Calu3 (cell line): ENCODE measurements at regions not wholly inside any gene's neighbourhood (a gene's known extent, or its start where the extent isn't known, plus 50 kb on each side); places are given as distances from the start of the nearest gene placed in this dataset.
"Not testable (repeated sequence)": the region's sequence is repeated elsewhere in the genome, so short reads cannot be mapped to it uniquely, and the experiment has no call there.

Experiments
- BruUV-seq: library from RNA; stranded (reverse); fragments of 400-500 nt; replicated peaks from 2 replicates; lab custom pipeline; 2021; lab: Mats Ljungman, UMichigan
- CTCF ChIA-PET: fragments of 300-600 bp; sonication (Branson Sonifier 250); formaldehyde crosslinking; loops from one replicate; lab custom pipeline; 2022; ENCODE audit warnings: antibody characterized with exemption; lab: Charles Lee
- DNase-seq: peaks from one replicate; pipeline ENCODE4 v3.0.0; 2022
- H3K27ac Mint-ChIP-seq: one replicate; pipeline ENCODE4 v1.8.0; 2022; ENCODE audit warnings: mixed read lengths; ENCODE audit not compliant: unreplicated experiment
- H3K27me3 Mint-ChIP-seq: one replicate; pipeline ENCODE4 v1.8.0; 2022; ENCODE audit warnings: mixed read lengths; ENCODE audit not compliant: unreplicated experiment
- H3K36me3 Mint-ChIP-seq: one replicate; pipeline ENCODE4 v1.8.0; 2022; ENCODE audit warnings: mild to moderate bottlenecking, moderate library complexity, mixed read lengths; ENCODE audit not compliant: insufficient read depth, unreplicated experiment
- H3K4me1 Mint-ChIP-seq: one replicate; pipeline ENCODE4 v1.8.0; 2022; ENCODE audit warnings: mild to moderate bottlenecking, low read depth, mixed read lengths; ENCODE audit not compliant: unreplicated experiment
- H3K4me3 Mint-ChIP-seq: one replicate; pipeline ENCODE4 v1.8.0; 2022; ENCODE audit warnings: mild to moderate bottlenecking, low read depth, moderate library complexity, mixed read lengths; ENCODE audit not compliant: unreplicated experiment
- H3K9me3 Mint-ChIP-seq: one replicate; pipeline ENCODE4 v1.8.0; 2022; ENCODE audit warnings: low read depth, mixed read lengths; ENCODE audit not compliant: unreplicated experiment
- CTCF ChIP-seq: fragments of 200-600 bp; IDR thresholded peaks from one replicate; pipeline ENCODE4 v1.8.0; 2022; ENCODE audit warnings: antibody characterized with exemption; ENCODE audit not compliant: unreplicated experiment
- intact Hi-C: fragments of 100-400 bp; cut with micrococcal nuclease; formaldehyde crosslinking; loops from one replicate; pipeline ENCODE4 v1.10.0; 2022; ENCODE audit not compliant: unreplicated experiment

DNA sequence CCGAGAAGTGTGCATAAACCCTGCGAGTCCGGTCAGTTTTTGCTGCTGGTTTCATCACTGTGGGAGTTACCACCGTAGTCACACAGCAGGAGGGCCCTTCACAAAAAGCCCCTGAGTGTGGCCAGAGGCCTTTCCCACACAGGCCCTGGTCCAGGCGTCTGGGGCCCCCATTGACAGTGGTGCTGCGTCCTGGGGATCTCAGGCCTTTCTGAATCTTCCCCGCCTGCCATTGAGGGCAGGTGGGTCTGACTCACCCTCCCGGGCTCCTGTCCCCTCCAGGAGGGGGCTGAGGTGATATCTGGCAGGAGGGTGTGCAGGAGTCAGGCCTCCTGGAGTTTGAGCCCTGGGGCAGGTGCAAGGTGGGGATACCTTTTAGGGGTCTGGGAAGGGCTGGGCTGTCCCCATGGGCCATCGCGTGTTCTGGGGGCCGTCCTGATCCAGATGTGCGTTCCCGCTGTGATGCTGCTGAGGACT is 358.5 kb downstream of the TMEM121 start:
- BruUV-seq = no TSS peak
- intact Hi-C loops = no loop called here
- H3K4me3 Mint-ChIP-seq = no peak overlapping the region
- no peaks in the 10 kb centered on the region for H3K9me3 Mint-ChIP-seq
- H3K36me3 Mint-ChIP-seq = no peaks in the 10 kb centered on the region
- no peaks in the 10 kb centered on the region for H3K4me1 Mint-ChIP-seq
- no peak for DNase-seq
- peaks cover 57% of the 10 kb centered on the region for H3K27me3 Mint-ChIP-seq
- CTCF ChIA-PET = no interaction called here
- H3K27ac Mint-ChIP-seq = no peak overlapping the region
- no peak for TF ChIP-seq CTCF

DNA sequence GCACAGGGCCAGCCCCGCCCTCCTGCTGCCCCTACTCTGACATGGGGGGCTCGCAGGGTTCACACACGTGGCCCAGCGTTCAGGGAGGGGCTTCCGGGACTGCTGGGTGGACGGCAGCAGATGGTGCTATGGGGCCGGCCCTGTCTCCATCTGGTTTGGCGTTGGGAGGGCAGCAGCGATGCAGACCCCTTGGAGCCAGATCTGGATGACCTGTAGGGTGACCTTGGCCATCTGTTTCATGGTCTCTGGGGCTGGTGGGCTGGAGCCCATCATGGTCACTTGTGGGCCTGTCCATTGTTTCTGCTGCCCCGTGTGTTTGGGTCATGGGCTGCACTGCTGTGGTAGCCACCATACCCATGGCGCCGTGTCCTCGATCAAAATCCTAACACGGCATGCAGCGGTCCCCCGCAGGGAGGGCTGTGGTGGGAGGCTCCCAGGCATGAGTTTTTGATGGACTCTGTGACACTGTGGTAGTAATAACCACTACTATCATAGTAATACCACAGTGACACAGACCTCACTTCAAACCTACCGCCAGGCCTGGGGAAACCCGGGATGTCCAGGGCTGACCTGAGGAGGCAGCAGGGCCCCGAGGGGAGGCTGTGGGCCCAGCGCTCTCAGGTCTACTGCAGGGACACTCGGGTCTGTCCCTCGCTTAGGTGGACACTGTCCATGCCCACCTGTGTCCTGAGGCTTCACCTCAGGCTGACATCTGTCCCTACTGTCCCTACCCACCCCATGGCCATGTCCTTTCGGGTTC is 359.4 kb downstream of the TMEM121 start:
- CTCF ChIA-PET = no interaction called here
- no peak overlapping the region for H3K27ac Mint-ChIP-seq
- BruUV-seq = no TSS peak
- no peaks in the 10 kb centered on the region for H3K36me3 Mint-ChIP-seq
- H3K9me3 Mint-ChIP-seq = no peaks in the 10 kb centered on the region
- no peaks in the 10 kb centered on the region for H3K4me1 Mint-ChIP-seq
- DNase-seq = no peak
- intact Hi-C loops = no loop called here
- H3K27me3 Mint-ChIP-seq = peaks cover 56% of the 10 kb centered on the region
- no peak overlapping the region for H3K4me3 Mint-ChIP-seq
- no peak for TF ChIP-seq CTCF

DNA sequence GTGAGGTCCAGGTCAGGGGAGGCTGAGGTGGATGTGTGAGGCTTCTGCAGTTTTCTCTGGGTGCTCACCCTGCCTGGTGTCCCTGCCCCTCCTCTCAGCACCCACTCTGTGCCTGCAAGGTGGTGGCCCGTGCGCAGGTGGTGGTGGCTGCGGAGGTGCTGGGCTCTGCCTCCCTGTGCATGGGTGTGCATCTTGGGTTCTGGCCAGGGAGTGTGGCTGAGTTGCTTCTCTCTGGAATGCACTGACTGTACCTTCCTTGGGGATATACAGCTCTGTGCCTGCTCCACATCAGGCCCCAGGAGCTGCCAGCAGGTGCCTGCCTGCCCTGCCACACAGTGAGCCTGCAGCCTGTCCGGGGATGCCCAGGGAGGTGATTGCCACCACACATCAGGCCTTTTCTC is 360.4 kb downstream of the TMEM121 start:
- H3K27ac Mint-ChIP-seq, BruUV-seq, DNase-seq, H3K4me3 Mint-ChIP-seq, CTCF ChIA-PET, intact Hi-C loops, H3K36me3 Mint-ChIP-seq, H3K9me3 Mint-ChIP-seq, H3K4me1 Mint-ChIP-seq: not testable (repeated sequence)
- H3K27me3 Mint-ChIP-seq = peaks cover 56% of the 10 kb centered on the region

GRCh38 chr14:105887692-105888091 is 361.3 kb downstream of the TMEM121 start:
- Mint-ChIP-seq H3K9me3 (no peaks in the 10 kb centered on the region), H3K27me3 (peaks cover 51% of the 10 kb centered on the region), H3K27ac (no peak overlapping the region), H3K4me3 (no peak overlapping the region), H3K36me3 (no peaks in the 10 kb centered on the region), H3K4me1 (no peaks in the 10 kb centered on the region)
- BruUV-seq = no TSS peak
- no peak for DNase-seq
- no peak for TF ChIP-seq CTCF
- CTCF ChIA-PET = no interaction called here
- intact Hi-C loops = no loop called here

DNA sequence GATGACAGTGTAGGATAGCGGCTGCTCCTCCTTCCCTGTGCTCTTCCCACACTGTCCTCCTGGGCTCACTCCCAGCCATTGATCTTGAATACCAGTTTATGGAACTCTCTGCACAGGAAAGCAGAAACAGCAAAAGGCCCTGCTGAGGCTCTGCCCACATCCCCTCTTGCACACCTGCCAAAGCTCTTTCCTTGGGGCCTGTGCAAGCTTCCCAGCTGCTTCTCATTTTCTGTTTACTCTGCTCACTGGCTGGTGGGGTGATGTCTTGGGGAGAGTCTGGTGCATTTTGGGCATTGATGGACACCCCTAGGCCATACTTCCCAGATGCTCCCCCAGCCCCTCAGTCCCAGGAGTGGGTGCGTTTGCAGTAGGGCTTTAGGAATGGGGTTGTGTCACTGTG is 361.8 kb downstream of the TMEM121 start:
- H3K9me3 Mint-ChIP-seq = no peaks in the 10 kb centered on the region
- TF ChIP-seq CTCF = no peak
- no TSS peak for BruUV-seq
- H3K4me1 Mint-ChIP-seq = no peaks in the 10 kb centered on the region
- peaks cover 47% of the 10 kb centered on the region for H3K27me3 Mint-ChIP-seq
- H3K36me3 Mint-ChIP-seq = no peaks in the 10 kb centered on the region
- no peak overlapping the region for H3K4me3 Mint-ChIP-seq
- CTCF ChIA-PET = no interaction called here
- DNase-seq = no peak
- H3K27ac Mint-ChIP-seq = no peak overlapping the region
- intact Hi-C loops = no loop called here
